ENCODE measurements at regions not wholly inside any gene's neighbourhood (a gene's known extent, or its start where the extent isn't known, plus 50 kb on each side); places are given as distances from the start of the nearest gene placed in this dataset.
"Not testable (repeated sequence)": the region's sequence is repeated elsewhere in the genome, so short reads cannot be mapped to it uniquely, and the experiment has no call there.

DNA sequence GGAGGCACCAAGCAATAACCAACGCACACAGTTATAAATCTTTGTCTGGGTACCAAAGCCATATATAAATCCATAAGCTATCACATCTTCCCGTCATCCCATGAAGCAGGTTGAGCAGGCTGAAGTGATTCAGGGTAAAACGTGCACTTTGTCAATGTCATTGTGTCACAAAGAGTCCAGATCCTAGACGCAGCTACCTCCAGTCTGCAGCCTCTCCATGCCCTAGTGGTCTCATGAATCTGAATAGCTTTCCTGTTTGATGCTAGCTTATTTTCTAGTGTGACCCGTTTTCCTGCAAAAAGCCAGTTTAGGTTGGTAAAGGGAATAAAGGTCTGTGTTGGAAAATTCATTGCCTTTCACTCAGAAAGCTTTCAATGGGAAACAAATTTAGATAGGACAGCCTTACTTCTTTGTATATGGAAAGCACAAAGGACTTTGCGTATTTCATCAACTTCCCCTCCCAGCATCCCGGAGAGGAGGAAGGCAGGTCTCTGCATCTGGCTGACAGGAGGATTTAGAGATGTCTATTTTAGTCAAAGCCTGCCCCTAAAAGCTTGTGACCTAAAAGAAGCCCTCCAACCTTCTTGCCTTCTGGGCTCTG is 222.3 kb upstream of the ARL4C start:
- DNase-seq = no peak

DNA sequence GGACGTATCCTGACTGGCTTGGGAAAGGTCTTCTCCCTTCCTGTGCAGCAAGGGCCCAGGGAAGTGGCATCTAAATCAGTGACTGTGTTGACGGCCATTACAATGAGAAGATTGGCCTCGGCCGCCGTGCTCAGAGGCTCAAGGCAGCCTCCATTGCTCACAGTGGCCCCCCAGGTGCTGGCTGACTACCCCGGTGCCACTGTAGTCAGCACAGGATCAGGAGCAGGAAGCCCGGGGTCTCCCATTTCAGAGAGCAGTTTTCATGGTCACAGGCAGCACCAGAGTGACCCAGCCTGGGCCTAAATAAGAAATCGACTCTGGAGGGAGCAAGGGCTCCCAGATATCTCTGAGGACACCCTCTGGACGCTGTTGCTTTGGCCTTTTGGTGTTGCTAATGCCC is 219.4 kb upstream of the ARL4C start:
- no peak for DNase-seq

DNA sequence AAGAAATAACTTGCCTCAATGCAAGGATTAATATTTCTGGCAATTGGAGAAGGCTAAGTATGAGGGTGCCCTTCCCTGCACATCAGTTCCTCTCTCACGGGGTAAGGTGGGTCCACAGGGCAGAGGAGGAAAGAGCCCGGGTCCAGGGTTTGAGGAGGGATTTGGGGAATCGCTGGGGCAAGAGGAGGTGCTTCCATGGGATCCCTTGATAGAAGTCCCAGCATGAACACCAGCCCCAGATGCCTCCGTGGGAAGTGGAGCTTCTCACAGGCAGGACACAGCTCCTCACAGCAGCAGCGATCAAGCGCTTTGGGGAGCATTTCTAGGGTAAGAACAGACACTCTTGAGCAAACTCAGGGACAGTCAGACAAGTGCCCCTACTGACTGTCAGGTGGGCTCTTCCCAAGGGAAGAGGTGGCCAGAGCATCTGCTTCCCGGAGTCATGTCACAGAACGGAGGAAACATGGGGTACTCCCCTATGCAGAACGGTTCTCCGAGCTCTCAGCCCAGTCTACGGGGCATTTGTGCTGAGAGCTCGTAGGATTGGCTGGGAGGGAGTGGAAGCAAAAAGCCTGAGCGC is 218.9 kb upstream of the ARL4C start:
- no peak for DNase-seq

DNA sequence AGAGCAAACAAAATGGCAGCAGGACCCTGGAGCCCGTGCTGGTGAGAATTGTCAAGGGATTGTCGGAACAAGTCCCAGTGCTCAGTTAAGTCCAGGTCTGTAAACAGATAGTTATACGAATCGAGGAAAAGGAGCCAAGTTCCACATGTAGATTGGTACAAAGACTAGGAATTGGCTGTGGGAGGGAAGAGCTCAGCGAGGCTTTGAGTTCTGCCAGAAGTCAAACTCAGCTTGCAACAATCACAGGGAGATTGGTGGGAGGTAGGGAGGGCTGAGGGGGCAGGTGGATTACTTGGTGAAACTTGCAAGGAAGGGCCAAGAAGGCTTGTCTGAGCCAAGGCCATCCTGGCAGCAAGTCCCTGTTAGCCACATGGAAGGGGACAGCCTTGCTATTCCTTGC is 217.8 kb upstream of the ARL4C start:
- no peak for DNase-seq

DNA sequence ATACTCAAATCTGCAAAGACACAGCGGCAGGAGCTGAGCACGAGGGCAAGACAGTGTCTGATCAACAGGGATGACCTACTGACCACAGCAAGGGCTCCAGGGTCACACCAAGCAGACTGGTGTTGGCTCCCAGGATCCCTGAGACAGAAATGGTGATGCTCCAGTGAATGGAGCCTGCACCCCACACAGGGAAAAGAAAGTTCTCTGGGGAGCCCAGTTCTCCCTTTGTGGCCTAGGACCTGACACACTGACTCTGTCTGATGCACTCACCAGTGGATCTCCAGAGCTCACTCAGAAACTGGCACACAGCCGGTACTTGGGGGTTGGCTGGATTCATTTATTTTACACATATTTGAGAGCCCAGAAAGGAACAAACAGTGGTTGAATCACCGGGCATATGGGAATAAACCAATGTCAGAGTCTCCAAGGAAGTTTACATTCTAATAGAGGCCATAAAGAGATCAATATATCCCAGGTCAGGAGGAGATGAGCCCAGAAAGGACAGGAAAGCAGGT is 215.6 kb upstream of the ARL4C start:
- DNase-seq = no peak

DNA sequence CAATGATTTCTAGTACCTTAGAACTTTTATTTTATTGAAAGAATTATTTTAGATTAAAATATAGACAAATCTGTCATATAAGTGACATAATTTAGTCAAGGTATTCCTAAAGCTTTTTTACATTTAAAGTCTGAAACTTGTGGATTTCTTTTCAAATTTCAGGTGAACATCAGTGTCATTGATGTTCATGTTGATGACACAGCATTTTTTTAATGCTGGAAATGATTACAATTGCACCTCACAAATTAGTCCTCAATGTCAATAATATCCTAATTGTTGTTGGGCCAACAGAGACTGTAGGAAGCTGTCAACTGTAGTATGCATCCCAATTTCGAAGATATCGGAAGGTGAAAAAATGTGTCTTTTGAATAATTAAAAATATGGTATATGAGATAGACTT is 214.4 kb upstream of the ARL4C start:
- DNase-seq = no peak

DNA sequence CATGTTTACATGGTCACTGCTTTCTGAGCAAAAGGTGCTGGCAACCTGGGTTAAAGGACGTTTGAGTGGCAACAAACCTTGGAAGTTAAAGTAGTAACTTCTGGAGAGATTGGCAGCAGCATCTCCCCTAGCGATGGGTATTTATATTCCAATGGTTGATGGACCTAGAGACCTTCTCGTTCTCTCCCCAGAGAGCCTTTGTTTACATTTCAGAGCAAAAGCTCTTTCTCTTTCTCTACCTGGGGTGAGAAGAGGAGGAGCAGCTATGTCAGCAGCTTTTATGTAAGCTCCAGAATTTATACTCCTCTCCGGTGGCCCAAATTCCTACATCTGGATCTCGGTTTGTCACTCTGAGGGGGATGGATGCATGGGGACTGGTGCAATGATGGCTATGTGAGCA is 213.7 kb upstream of the ARL4C start:
- DNase-seq = no peak

DNA sequence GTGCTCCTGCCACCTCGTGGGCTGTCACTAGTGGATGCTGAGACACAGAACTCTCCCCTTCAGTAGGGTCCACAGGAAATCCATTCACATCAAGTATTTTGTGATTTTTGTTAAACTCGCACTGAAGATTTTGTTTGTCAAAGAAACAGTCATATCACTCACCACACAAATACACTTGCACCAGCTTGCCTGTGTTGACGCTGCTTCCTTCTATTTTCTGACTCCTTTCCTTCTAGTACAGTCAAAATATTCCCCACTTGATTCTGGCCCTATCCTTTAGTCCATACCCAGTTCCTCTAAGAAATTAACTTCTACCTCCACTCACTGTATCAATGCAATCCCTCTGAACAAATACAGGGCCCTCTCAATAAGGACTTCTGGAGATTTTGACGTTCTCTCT is 213.2 kb upstream of the ARL4C start:
- DNase-seq = no peak

DNA sequence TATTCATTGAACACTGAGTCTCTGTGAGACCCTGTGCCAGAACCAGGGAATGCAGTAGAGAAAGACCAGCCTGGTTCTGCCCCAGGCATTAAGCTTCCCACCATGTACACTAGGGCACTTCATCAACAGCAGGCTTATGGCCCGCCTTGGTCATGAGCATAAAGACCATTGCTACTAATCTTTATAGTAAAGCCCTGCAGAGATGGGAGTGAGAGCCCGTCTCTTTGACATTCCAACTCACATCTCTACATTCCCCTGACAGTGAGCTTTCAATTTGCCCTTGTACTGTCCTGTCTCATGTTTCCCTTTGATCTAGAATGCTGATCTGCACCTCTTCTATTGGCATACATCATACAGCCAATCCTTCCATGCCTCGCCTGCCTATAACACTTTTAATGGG is 211.8 kb upstream of the ARL4C start:
- no peak for DNase-seq

DNA sequence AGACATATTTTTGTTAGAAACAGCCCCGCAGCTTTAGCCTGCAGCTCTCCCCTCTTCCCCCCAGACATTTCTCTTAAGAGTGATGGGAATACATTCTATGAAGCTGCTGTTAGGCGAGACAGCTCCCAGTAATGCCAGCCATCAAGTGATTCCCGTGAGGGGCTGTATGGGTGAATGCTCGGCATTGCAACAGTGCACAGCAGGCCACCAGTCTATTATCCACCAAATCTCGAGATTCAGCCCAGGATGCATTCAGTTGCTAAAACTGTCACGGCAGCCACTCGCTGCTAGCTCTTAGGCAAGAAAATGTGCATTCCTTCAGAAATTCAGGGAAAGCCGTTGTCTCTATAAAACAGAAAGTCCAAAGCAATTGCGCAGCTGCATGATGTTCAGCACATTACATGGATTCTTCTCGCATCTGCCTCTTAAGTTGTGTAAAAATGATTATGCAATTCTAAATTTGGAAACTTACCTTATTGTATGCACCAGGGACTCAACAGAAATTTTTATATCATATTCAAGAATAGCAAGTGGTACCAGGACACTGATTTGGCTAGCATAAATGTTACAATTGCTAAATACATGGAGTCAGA is 211.3 kb upstream of the ARL4C start:
- no peak for DNase-seq

DNA sequence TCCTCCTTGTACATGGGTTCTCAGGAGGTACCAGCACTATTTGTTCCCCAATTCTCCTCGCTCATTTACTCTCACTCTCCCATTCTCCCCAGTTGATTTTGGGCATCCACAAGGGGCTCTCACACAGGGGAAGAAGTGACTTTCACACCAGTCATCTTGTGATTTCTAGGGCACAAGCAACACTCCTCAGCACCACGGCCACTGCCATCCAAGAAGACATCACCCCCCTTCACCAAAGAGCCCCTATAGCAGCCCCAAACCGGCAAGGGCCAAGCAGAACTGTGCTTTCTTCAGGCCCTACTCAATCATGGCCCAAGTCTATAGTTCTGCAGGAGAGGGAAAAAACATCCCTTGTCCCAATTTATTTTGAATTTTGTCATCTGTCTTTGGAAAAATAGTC is 209.2 kb upstream of the ARL4C start:
- DNase-seq = no peak

DNA sequence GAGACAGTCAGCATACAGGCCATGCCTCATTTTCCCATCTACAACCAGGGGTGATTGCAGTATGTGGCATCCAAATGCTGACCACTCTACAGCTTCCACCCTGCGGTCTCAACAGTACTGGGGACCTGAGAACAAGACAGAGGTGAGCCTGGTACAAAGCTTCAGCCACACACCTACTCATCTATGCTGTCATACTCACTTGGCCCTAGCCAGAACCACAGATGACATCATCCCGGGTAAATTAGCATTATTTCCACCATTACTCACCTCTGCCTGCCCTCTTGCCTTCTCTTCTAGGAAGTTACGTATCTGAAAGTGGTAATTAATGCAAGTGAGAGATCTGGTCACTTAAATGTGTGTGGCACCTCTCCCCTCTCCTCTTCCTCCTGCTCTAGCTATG is 208.2 kb upstream of the ARL4C start:
- no peak for DNase-seq

DNA sequence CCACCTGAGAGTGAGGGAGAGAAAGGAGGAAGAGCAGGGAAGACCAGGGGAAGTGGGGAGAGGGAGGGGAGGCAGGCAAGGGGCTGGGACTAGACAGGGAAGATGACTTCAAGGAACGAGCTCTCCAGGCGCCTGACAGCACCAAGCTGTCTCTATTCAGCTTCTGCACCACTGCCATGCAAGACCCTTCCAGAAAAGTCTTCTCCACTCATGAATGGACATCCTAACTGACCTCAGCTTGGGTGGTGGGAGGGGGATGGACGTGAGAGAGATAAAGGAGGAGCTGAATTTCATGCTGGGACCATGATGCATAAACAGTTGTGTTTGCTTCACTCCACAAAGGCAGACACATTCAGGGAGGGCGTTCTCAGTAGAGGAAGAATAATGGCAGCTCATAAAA is 206.4 kb upstream of the ARL4C start:
- no peak for DNase-seq

DNA sequence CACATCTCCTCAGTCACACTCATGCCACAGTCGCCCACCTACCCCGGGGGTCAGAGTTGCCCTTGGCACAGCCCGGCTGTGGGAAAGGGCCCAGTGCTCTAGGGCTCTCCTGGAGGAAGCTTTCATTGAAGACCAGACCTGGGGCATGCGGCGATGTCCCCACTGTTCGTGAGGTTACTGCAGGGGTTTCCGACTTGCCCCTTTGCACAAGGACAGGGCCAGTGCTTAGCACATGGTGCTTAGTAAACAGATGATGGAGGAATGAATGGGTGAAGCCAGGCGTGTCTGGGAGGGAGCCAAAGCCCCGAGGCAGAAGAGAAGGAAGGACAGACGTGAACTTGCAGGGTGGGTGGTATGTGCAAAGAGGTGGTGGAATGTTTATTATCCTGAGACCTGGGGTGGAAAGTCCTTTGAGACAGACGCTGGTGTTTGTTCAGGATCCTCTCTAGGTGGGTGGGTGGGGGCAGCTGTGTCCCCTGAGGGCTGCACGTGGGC is 205.9 kb upstream of the ARL4C start:
- no peak for DNase-seq

DNA sequence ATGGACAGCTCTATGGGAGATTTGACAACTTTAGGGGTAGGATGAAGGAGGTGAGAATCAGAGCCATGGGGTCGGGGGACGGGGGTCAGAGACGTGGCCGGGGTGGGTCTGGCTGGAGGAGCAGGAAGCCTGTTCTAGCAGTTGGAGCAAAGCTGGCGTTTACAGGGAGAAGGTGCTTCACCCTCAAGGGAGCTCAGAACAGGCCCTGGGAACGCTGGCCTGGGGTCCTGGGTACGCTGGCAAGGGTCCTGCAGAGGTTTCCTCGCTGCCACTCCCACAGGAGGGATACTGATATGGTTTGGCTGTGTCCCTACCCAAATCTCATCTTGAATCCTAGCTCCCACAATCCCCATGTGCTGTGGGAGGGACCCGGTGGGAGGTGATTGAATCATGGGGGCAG is 205.0 kb upstream of the ARL4C start:
- DNase-seq = no peak

DNA sequence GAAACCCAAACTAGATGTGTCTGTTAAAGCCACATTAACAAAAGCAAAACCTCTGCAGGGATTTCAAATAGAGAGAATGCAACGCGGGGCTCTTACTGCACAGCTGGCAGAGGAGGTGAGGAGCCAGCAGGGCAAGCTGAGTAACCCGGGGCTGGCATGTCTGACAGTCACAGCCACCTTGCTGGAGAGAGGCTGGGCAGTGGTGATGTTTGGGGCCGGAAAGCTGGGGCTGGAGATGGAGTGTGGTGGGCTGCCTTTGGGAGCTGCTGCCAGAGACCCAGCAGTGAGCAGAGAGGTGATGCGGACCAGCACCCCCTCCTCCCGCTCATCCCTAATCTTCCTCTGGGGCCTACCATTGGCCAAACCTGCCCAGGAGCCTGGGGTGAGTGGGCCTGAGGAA is 204.5 kb upstream of the ARL4C start:
- no peak for DNase-seq

DNA sequence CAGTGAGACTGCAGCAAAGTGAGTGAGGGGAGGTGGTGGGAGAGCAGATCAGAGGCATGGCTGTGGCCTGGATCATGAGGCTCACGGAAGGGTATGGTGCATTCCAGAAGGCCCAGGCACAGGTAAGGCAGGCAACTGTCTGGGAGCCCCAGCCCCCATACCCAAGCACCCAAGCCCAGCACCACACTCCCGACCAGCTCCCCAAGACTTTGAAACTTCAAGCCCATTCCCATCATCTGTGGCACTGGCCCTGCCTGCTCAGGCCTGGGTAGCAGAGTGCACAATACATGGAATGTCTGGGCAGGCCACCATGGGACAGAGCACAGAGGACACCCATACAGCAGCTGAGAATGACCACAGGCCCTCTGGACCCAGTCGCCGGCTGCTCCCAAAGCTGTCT is 202.6 kb upstream of the ARL4C start:
- no peak for DNase-seq

DNA sequence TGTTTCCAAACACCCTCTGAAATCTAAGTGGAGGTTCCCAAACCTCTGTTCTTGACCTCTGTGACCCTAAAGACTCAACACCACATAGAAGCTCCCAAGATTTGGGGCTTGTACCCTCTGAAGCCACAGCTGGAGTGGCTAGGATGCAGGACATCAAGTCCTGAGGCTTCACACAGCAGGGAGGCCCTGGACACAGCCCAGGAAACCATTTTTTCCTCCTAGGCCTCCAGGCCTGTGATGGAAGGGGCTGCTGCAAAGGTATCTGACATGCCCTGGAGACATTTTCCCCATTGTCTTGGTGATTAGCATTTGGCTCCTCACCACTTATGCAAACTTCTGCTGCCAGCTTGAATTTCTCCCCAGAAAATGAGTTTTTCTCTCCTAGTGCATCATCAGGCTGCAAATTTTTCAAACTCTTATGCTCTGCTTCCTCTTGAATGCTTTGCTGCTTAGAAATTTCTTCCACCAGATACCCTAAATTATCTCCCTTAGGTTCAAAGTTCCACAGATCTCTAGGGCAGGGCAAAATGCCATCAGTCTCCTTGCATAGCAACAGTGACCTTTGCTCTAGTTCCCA is 200.5 kb upstream of the ARL4C start:
- not testable (repeated sequence) for DNase-seq

DNA sequence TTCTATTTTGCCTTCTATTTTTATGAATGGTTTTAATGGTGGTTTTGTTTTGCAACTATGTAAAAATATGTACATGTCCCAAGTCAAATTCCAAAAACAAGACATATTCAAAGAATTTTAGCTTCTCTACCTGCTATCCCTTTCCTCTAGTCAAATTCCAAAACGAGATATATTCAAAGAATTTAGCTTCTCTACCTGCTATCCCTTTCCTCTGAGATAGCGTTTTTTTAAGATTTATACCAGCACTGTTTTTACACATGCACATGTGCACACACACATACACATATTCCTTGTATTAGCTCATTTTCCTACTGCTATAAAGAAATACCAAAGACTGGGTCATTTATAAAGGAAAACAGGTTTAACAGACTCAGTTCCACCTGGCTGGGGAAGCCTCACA is 199.1 kb upstream of the ARL4C start:
- DNase-seq = no peak

DNA sequence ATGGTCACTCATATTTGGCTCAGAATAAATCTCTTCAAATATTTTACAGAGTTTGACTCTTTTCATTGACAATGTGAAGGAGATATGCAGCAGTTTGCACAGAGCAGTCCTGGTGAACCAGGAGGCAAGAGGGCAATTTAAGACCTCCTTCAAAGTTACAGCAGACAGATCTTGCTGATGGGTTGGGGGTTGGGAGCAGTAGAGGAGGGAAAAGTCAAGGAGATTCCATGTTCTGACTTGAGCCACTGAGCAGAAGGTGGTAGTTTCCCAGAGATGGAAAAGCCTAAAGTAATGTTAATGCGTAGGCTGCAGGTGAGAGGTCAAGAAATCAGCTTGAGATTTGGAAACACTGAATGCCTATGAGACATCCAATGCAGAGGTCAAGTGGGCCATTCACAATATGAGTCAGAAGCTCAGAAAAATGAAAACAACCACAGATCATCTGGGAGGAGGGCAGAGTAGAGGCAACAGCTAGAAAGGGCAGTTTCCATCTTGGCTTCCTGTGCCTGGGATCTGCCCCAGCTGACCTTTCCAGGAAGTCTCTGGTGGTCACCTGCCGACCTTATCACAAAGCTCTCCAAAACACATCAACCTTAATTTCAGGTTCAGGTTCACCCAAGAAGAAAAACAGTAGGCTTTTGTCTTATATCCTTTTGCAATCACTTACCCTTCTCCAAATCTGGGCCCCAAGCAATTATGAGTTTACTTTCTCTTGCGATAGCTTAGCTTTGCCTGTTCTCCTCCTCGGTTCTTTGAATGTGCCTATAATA is 197.5 kb upstream of the ARL4C start:
- DNase-seq = no peak

DNA sequence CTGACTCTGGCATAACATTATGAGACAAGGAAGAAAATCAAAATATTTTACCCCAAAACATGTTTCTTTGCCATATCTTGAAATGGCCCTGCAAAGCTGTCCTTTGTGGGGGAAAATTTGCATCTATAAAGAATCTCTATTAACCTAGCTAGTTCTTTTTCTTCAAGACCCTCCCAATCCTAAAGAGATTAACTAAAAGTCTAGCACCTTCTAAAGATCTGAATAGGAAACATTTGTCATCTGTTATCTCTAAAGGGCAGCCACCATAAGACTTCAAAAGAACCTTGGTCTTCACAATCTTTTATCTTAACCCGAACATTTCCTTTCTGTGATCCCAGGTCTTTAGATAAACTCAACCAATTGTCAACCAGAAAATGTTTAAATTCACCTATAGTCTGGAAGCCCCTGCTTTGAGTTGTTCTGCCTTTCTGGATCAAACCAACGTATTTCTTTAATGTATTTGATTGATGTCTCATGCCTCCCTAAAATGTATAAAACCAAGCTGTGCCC is 196.9 kb upstream of the ARL4C start:
- DNase-seq = not testable (repeated sequence)

DNA sequence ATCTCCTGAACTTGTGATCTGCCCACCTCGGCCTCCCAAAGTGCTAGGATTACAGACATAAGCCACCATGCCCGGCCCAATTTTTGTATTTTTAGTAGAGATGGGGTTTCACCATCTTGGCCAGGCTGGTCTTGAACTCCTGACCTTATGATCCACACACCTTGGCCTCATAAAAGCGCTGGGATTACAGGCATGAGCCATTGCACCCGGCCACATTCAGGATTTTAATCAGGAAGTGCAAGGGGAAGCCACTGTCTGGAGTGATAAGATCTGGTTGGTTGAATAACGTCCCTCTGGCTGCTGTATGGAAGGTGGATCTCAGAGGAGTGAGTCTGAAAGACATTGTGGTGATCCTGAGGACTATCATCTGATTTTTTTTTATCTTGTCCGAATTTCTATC is 196.3 kb upstream of the ARL4C start:
- not testable (repeated sequence) for DNase-seq

Measured in NCI-H2171 (cell line).